ENCODE measurements at regions not wholly inside any gene's neighbourhood (a gene's known extent, or its start where the extent isn't known, plus 50 kb on each side); places are given as distances from the start of the nearest gene placed in this dataset.

GRCh38 chr9:78521680-78522079, 224.8 kb downstream of the PSAT1 start:
- no peak overlapping the region for H3K27ac ChIP-seq
- no peak for TF ChIP-seq ZFX (IDR thresholded peaks at IDR 0.05)
- TF ChIP-seq, protein P1, sequence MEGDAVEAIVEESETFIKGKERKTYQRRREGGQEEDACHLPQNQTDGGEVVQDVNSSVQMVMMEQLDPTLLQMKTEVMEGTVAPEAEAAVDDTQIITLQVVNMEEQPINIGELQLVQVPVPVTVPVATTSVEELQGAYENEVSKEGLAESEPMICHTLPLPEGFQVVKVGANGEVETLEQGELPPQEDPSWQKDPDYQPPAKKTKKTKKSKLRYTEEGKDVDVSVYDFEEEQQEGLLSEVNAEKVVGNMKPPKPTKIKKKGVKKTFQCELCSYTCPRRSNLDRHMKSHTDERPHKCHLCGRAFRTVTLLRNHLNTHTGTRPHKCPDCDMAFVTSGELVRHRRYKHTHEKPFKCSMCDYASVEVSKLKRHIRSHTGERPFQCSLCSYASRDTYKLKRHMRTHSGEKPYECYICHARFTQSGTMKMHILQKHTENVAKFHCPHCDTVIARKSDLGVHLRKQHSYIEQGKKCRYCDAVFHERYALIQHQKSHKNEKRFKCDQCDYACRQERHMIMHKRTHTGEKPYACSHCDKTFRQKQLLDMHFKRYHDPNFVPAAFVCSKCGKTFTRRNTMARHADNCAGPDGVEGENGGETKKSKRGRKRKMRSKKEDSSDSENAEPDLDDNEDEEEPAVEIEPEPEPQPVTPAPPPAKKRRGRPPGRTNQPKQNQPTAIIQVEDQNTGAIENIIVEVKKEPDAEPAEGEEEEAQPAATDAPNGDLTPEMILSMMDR (conservative IDR thresholded peaks at IDR 0.05) = no peak

DNA sequence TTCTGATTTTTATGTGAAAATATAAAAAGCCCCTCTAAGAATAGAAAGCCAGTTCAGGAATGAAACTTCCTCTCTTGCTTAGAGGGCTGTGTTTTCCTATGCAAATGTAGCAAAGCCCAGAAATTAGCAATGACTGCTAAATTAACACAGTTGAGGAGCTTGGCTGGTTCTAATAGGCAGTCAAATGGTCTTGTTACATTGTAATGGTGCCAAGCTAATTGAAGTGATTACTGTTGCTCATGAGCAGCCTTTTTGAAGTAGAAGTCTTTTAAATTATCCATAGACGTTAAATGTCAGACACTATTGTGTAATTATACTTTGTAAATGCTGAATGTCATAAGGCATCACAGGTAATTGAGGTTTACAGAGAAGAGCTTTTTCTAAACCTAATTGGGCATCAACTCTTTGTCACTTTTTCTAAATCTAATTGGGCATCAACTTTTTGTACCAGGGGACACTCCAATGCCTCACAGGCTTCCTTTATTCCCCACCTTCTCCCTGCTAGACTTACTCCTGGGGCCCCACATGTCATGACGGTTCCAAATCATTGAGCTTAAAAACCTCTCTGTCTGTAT, 229.1 kb downstream of the PSAT1 start:
- no peak for TF ChIP-seq ZFX (IDR thresholded peaks at IDR 0.05)
- TF ChIP-seq, protein P1 (conservative IDR thresholded peaks at IDR 0.05) = no peak
- H3K27ac ChIP-seq = no peak overlapping the region

DNA sequence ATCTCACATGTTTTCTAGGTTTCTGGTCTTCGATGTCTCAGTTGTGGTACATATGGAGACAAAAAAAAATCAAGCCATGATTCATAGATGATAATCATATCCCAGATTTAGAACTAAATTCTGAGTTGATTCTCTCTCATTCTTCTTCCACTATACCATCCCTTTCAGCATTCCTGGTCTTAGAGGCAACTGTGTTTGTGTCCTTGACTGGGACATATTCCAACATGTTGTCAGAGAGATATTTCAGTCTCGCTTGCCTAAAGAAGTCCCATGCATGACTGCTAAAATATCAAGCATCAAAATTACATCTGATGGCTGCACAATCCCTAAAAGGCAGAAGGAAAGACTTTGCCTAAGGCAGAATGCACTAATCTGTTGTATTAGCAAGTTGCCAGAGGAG, 236.6 kb downstream of the PSAT1 start:
- TF ChIP-seq, protein P1 (conservative IDR thresholded peaks at IDR 0.05) = no peak
- no peak for TF ChIP-seq ZFX (IDR thresholded peaks at IDR 0.05)
- no peak overlapping the region for H3K27ac ChIP-seq

GRCh38 chr9:78539188-78539587, 242.3 kb downstream of the PSAT1 start:
- no peak for TF ChIP-seq ZFX (IDR thresholded peaks at IDR 0.05)
- TF ChIP-seq, protein P1 (conservative IDR thresholded peaks at IDR 0.05) = no peak
- H3K27ac ChIP-seq = peak overlapping the region; percentile 63

DNA sequence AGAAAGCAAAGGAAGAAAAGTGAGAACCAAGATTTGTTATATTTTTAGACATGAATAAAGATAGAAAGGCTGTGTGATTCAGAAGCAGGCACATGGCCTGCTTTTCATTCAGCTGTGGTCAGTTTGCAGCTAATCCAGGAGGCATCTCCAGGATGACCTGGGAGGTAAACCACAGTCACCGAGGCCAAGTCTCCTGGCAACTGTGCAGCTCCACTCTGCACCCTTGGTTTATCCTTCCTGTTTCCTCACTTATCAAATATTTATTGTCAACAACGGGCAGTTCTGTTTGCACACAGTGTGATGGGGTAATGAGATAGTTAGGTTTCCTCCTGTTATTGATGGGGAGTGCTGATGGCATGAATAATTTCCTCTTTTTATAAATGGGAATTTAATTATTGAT, 243.0 kb downstream of the PSAT1 start:
- H3K27ac ChIP-seq = peak overlapping the region; percentile 63
- TF ChIP-seq, protein P1 (conservative IDR thresholded peaks at IDR 0.05) = no peak
- TF ChIP-seq ZFX (IDR thresholded peaks at IDR 0.05) = no peak

DNA sequence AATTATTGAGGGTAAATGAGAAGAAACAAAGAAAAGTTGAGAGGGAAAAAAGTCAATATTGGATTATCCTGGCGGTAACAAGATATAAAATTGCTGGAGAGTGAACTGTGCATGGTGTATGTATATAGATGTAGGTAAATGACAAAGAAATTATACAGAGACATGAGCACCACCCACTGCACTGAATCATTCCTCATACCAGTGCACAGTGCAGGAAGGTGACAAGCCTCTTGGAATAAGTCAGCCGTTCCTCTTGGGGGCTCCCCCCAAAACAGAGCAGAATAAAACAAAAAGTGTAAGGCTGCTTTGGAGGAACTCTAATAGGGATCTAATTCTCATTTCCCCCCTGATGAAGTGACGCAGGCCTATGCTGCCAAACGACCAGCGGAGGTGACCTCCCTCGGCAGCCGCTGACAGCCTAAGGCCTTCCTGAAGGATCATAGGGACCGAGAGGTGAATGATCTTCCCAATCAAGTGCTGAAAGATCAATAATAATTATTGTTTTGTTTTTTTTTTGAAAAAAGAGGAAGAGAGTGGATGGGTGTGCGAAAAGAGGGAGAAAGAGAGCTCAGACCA, 245.0 kb downstream of the PSAT1 start:
- no peak for TF ChIP-seq ZFX (IDR thresholded peaks at IDR 0.05)
- TF ChIP-seq, protein P1 (conservative IDR thresholded peaks at IDR 0.05) = no peak
- no peak overlapping the region for H3K27ac ChIP-seq

DNA sequence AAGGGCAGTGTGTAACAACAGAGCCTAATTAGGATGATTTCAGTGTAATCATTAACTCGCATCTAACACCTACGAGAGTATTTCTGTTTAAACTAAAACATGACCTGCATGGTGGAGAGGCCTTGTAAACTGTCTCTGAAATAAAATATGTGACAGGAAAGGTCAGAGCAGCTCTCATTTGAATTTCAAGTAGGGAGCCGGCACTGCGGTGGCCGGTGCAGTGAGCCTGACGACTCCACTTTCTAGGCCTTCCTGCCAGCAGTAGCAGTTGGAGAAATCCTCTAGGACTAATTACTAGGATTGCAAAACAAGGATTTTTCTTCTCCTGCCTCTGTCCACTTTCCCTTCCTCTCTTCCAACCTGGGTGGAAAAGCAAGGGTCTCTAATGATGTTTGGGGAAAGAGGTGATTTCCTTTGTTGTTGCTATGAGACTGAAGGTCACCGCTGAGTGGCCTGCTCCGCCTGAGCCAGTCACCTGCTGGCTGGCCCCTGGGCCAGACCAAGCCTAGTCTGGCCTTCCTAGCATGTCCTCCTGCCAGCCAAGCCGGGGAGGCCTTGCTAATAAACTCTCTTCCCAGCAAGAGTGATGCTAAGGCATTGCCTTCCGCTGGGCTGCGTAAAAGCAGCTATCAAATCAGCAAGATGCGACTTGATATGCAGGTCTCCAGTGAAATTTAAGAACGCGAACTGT, 245.7 kb downstream of the PSAT1 start:
- TF ChIP-seq, protein P1 (conservative IDR thresholded peaks at IDR 0.05) = no peak
- TF ChIP-seq ZFX (IDR thresholded peaks at IDR 0.05) = no peak
- no peak overlapping the region for H3K27ac ChIP-seq
